ENCODE measurements at regions not wholly inside any gene's neighbourhood (a gene's known extent, or its start where the extent isn't known, plus 50 kb on each side); places are given as distances from the start of the nearest gene placed in this dataset.

DNA sequence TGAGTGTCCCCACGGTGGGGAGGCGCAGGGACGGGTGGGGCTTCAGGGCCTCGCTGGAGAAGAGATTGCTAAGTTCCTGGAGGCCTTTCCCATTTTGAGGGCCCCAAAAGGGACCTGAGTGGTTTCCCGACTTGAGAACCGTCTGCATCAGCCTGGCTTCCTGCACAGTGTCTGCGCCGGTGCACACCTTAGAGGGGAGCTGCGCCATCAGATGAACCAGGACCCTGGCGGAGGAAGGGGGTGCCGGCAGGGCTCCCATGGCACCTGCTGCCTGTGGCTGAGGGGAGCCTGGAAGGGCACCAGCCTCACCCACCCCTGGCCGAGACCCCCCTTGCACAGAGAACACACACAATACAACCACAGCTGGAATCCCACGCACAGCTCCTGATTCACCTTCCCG, 465.1 kb upstream of the MYT1L start:
- RAD21 ChIA-PET (ENCODE audit: low non-redundant PET in 1 of 2, low total read pairs in 2 of 2, uncharacterized antibody in 2 of 2, unreplicated experiment in 2 of 2), result no interaction called here
- CTCF ChIA-PET, result no interaction called here
- no peaks in the 10 kb centered on the region for H3K9me3 ChIP-seq (ENCODE audit: control insufficient read depth in 1 of 2, insufficient read depth in 1 of 2, low read depth in 1 of 2, low read length in 2 of 2)
- no peak overlapping the region for H3K9ac ChIP-seq (ENCODE audit: low read length)
- no peaks in the 10 kb centered on the region for H3K79me2 ChIP-seq (ENCODE audit: insufficient read depth, low read length)
- TF ChIP-seq SRF (IDR thresholded peaks at IDR 0.05; ENCODE audit: low read depth) (no peak), CEBPB (IDR thresholded peaks at IDR 0.05; ENCODE audit: low read depth) (no peak), ZNF274 (IDR thresholded peaks at IDR 0.05; ENCODE audit: low read depth, low read length) (no peak), EZH2 (IDR thresholded peaks at IDR 0.05) (no peak), POLR2AphosphoS5 (IDR thresholded peaks at IDR 0.05; ENCODE audit: low read depth, low read length) (no peak), ELF1 (IDR thresholded peaks at IDR 0.05; ENCODE audit: borderline replicate concordance, low read depth) (no peak), FOSL1 (IDR thresholded peaks at IDR 0.05; ENCODE audit: low read depth) (no peak), EGR1 (IDR thresholded peaks at IDR 0.05; ENCODE audit: low read depth) (no peak), EZH2phosphoT487 (IDR thresholded peaks at IDR 0.05; ENCODE audit: borderline replicate concordance) (no peak)
- TF ChIP-seq, protein P1, sequence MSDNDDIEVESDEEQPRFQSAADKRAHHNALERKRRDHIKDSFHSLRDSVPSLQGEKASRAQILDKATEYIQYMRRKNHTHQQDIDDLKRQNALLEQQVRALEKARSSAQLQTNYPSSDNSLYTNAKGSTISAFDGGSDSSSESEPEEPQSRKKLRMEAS (IDR thresholded peaks at IDR 0.05), result no peak
- H3K27ac ChIP-seq (ENCODE audit: low read depth, low read length), result no peak overlapping the region
- ATAC-seq (no peak), DNase-seq (ENCODE audit: low read depth, low spot score) (no peak)
- H2AFZ ChIP-seq (ENCODE audit: low read depth, low read length, poor library complexity, severe bottlenecking), result no peak overlapping the region
- POLR2A ChIA-PET, result no interaction called here
- no peak overlapping the region for H3K4me3 ChIP-seq (replicated peaks in 1 of 2; ENCODE audit: low read depth in 1 of 2, low read length in 2 of 2)
- no peak overlapping the region for H3K4me2 ChIP-seq (ENCODE audit: low read length)
- no peaks in the 10 kb centered on the region for H3K36me3 ChIP-seq (ENCODE audit: control insufficient read depth in 1 of 2, insufficient read depth in 2 of 2, low read length in 2 of 2)
- intact Hi-C loops (cut with micrococcal nuclease), result no loop called here
- no peaks in the 10 kb centered on the region for H4K20me1 ChIP-seq (ENCODE audit: insufficient read depth)
- H3K27me3 ChIP-seq (ENCODE audit: insufficient read depth, low read length), result peaks cover 21% of the 10 kb centered on the region
- H3K9me2 ChIP-seq (ENCODE audit: insufficient read depth), result no peaks in the 10 kb centered on the region
- BruUV-seq (replicated peaks), result no TSS peak
- no peaks in the 10 kb centered on the region for H3K4me1 ChIP-seq (ENCODE audit: control insufficient read depth in 1 of 2, insufficient read depth in 2 of 2, low read length in 2 of 2)

DNA sequence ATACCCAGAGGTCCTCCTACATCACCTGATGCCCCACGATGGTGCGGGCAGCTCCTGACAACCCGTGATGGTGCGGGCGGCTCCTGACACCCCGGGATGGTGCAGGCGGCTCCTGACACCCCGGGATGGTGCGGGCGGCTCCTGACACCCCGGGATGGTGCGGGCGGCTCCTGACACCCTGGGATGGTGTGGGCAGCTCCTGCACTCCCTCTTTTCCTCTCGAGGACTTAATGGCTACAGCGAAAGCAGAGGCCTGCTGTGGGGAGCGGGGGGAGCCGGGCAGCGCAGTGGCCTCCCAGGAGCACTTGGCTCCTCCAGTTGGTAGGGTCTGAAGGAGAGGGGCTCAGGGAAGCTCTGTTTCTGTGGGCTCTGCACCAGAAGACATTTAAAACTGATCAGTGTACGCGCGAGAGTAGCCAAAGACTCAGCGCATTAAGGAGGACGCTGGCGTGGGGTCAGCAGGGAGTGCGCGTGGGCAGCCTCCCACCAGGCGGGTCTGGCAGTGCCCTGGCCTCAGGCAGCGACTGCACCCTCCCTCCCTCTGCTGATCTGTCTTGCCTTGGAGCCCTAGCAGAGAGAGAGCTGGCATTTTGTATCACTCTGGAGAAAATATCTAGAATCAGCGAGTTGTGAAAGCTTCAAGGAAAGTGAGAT, 464.5 kb upstream of the MYT1L start:
- no peak for ATAC-seq
- no peak for TF ChIP-seq ZFX (IDR thresholded peaks at IDR 0.05)
- TF ChIP-seq EZH2 (IDR thresholded peaks at IDR 0.05), result no peak
- no peak for TF ChIP-seq REST (IDR thresholded peaks at IDR 0.05; ENCODE audit: low read depth)
- no peak for TF ChIP-seq POLR2AphosphoS5 (IDR thresholded peaks at IDR 0.05; ENCODE audit: low read depth, low read length)
- TF ChIP-seq CBX3 (IDR thresholded peaks at IDR 0.05; ENCODE audit: low read depth), result no peak
- TF ChIP-seq CTCF (IDR thresholded peaks at IDR 0.05 in 2 of 3, conservative IDR thresholded peaks at IDR 0.05 in 1 of 3; ENCODE audit: borderline replicate concordance in 1 of 3, insufficient read depth in 1 of 3, low read depth in 2 of 3, low read length in 2 of 3), result no peak
- TF ChIP-seq SIN3A (IDR thresholded peaks at IDR 0.05; ENCODE audit: low read depth), result no peak

More for the DNA sequence above, 464.5 kb upstream of the MYT1L start:
- DNase-seq (ENCODE audit: low read depth, low spot score), result no peak
- RAD21 ChIA-PET (ENCODE audit: low non-redundant PET in 1 of 2, low total read pairs in 2 of 2, uncharacterized antibody in 2 of 2, unreplicated experiment in 2 of 2), result no interaction called here
- BruUV-seq (replicated peaks), result no TSS peak
- intact Hi-C loops (cut with micrococcal nuclease), result no loop called here
- Histone ChIP-seq H2AFZ (ENCODE audit: low read depth, low read length, poor library complexity, severe bottlenecking) (no peak overlapping the region), H3K4me2 (ENCODE audit: low read length) (no peak overlapping the region), H3K9me3 (ENCODE audit: control insufficient read depth in 1 of 2, insufficient read depth in 1 of 2, low read depth in 1 of 2, low read length in 2 of 2) (no peaks in the 10 kb centered on the region), H3K27me3 (ENCODE audit: insufficient read depth, low read length) (peaks cover 25% of the 10 kb centered on the region), H3K4me1 (ENCODE audit: control insufficient read depth in 1 of 2, insufficient read depth in 2 of 2, low read length in 2 of 2) (no peaks in the 10 kb centered on the region), H3K9me2 (ENCODE audit: insufficient read depth) (no peaks in the 10 kb centered on the region), H4K20me1 (ENCODE audit: insufficient read depth) (no peaks in the 10 kb centered on the region), H3K4me3 (replicated peaks in 1 of 2; ENCODE audit: low read depth in 1 of 2, low read length in 2 of 2) (no peak overlapping the region), H3K79me2 (ENCODE audit: insufficient read depth, low read length) (no peaks in the 10 kb centered on the region), H3K9ac (ENCODE audit: low read length) (no peak overlapping the region), H3K36me3 (ENCODE audit: control insufficient read depth in 1 of 2, insufficient read depth in 2 of 2, low read length in 2 of 2) (no peaks in the 10 kb centered on the region), H3K27ac (ENCODE audit: low read depth, low read length) (no peak overlapping the region)
- CTCF ChIA-PET, result no interaction called here
- POLR2A ChIA-PET, result no interaction called here

Measured in HCT116 (cell line).